Liver (tissue), 8 donors: ENCODE measurements at regions not wholly inside any gene's neighbourhood (a gene's known extent, or its start where the extent isn't known, plus 50 kb on each side); places are given as distances from the start of the nearest gene placed in this dataset.

Source experiments
- DNase-seq: peaks from one replicate; pipeline ENCODE4 v3.0.0-alpha.2; 2017; ENCODE audit warnings: low spot score
- H3K27ac ChIP-seq, 2 donors: one replicate each; pipeline ENCODE4 v1.7.0; 2013; ENCODE audit warnings: inconsistent platforms in 2 of 2, low read length in 2 of 2, control low read depth in 1 of 2, low read depth in 1 of 2, mild to moderate bottlenecking in 1 of 2
- H3K27me3 ChIP-seq, 4 donors: one replicate each; pipeline versions ENCODE4 v1.6.1 to v1.7.0; 2013; ENCODE audit warnings: low read length in 3 of 4, inconsistent platforms in 1 of 4, mild to moderate bottlenecking in 1 of 4, moderate library complexity in 1 of 4; ENCODE audit not compliant: control insufficient read depth in 4 of 4, insufficient read depth in 4 of 4
- H3K36me3 ChIP-seq, 4 donors: one replicate each; pipeline versions ENCODE4 v1.6.1 to v1.7.0; 2013; ENCODE audit warnings: low read length in 3 of 4, mild to moderate bottlenecking in 3 of 4, low read depth in 1 of 4, moderate library complexity in 1 of 4; ENCODE audit not compliant: control insufficient read depth in 4 of 4, insufficient read depth in 3 of 4
- H3K4me1 ChIP-seq, 4 donors: one replicate each; pipeline versions ENCODE4 v1.6.1 to v1.7.0; 2013; ENCODE audit warnings: low read length in 3 of 4, mild to moderate bottlenecking in 3 of 4, moderate library complexity in 1 of 4; ENCODE audit not compliant: control insufficient read depth in 4 of 4, insufficient read depth in 4 of 4
- H3K4me3 ChIP-seq, 3 donors: one replicate each; pipeline versions ENCODE4 v1.6.1 to v1.7.0; 2013; ENCODE audit warnings: low read length in 3 of 3, control low read depth in 1 of 3, low read depth in 1 of 3, mild to moderate bottlenecking in 1 of 3
- H3K9ac ChIP-seq, 2 donors: one replicate each; pipeline ENCODE4 v1.7.0; 2013; ENCODE audit warnings: low read length in 2 of 2, mild to moderate bottlenecking in 2 of 2, moderate library complexity in 2 of 2, control low read depth in 1 of 2, low read depth in 1 of 2
- H3K9me3 ChIP-seq, 4 donors: one replicate each; pipeline versions ENCODE4 v1.6.1 to v1.7.0; 2013; ENCODE audit warnings: low read length in 3 of 4; ENCODE audit not compliant: control insufficient read depth in 4 of 4
- ATF3 ChIP-seq: IDR thresholded peaks from 2 replicates; pipeline ENCODE4 v1.6.1; 2016; ENCODE audit warnings: antibody characterized with exemption
- CTCF ChIP-seq: fragments of 150-350 bp; IDR thresholded peaks from 2 replicates; pipeline ENCODE4 v1.5.1; 2017; ENCODE audit warnings: improper control_type of control experiment, low read depth, low read length; ENCODE audit not compliant: missing input control
- FOXA1 ChIP-seq: IDR thresholded peaks from 2 replicates; pipeline ENCODE4 v1.6.1; 2016; ENCODE audit warnings: antibody characterized with exemption
- FOXA2 ChIP-seq: IDR thresholded peaks from 2 replicates; pipeline ENCODE4 v1.6.1; 2016; ENCODE audit warnings: antibody characterized with exemption
- GABPA ChIP-seq, 2 donors: IDR thresholded peaks in 1 of 2; conservative IDR thresholded peaks in 1 of 2; 2 replicates each; pipeline ENCODE4 v1.6.1; 2016; ENCODE audit warnings: antibody characterized with exemption in 2 of 2, mild to moderate bottlenecking in 1 of 2, moderate library complexity in 1 of 2
- HNF4A ChIP-seq, 2 donors: conservative IDR thresholded peaks; 2 replicates each; pipeline ENCODE4 v1.6.1; 2016; ENCODE audit warnings: antibody characterized with exemption in 2 of 2, mild to moderate bottlenecking in 2 of 2
- HNF4G ChIP-seq: IDR thresholded peaks from 2 replicates; pipeline ENCODE4 v1.6.1; 2016; ENCODE audit warnings: antibody characterized with exemption
- JUND ChIP-seq, 2 donors: IDR thresholded peaks; 2 replicates each; pipeline ENCODE4 v1.6.1; 2016; ENCODE audit warnings: antibody characterized with exemption in 2 of 2
- MAX ChIP-seq: IDR thresholded peaks from 2 replicates; pipeline ENCODE4 v1.6.1; 2016; ENCODE audit warnings: antibody characterized with exemption
- RAD21 ChIP-seq, 2 donors: IDR thresholded peaks; 2 replicates each; pipeline ENCODE4 v1.6.1; 2016; ENCODE audit warnings: antibody characterized with exemption in 2 of 2, mild to moderate bottlenecking in 2 of 2
- RXRA ChIP-seq, 2 donors: IDR thresholded peaks; 2 replicates each; pipeline ENCODE4 v1.6.1; 2017 to 2018; ENCODE audit warnings: antibody characterized with exemption in 2 of 2, mild to moderate bottlenecking in 1 of 2
- SP1 ChIP-seq: IDR thresholded peaks from 2 replicates; pipeline ENCODE4 v1.6.1; 2018; ENCODE audit warnings: antibody characterized with exemption, mild to moderate bottlenecking
- YY1 ChIP-seq: IDR thresholded peaks from 2 replicates; pipeline ENCODE4 v1.6.1; 2016; ENCODE audit warnings: antibody characterized with exemption, mild to moderate bottlenecking
- WGBS: extraction: QIAGEN DNeasy Blood & Tissue Kit; methylation state at CpG from one replicate; pipeline ENCODE4 v1.1.7; 2013; 5-methylcytosine and 5-hydroxymethylcytosine counted together
- TF ChIP-seq, protein P1 (sequence below): IDR thresholded peaks from 2 replicates; pipeline ENCODE4 v1.6.1; 2016; ENCODE audit warnings: antibody characterized with exemption, mild to moderate bottlenecking
- donor health status: healthy.
- donor health status: healthy.
- donor health status: healthy.
- donor health status: healthy.
- donor health status: healthy.

DNA sequence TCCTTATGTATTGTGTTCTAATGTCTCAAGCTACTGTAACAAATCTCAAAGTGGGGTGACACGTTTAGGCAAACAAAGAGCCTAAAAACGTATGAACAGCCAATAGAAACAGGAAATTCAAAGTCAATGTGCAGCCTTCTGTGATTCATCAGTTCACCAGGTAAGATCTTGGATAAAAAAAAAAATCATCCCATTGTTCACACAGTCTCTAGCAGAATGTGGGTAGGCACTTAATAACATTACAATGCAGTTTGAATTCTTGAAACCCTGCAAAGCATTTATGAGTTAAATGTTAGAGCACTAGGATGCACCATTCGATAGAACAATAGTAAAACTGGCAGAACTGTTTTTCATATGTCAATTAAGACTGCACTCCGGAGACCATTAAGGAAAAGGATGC, 88.2 kb upstream of the HDAC9 start:
- no peak for DNase-seq
- WGBS, result 47% methylated on average over 4 of the region's 4 CpGs
- H3K36me3 ChIP-seq, result no peaks in the 10 kb centered on the region
- H3K9me3 ChIP-seq, result no peaks in the 10 kb centered on the region
- TF ChIP-seq SP1 (no peak), GABPA (IDR thresholded peaks at IDR 0.05 in 1 of 2, conservative IDR thresholded peaks at IDR 0.05 in 1 of 2) (no peak), YY1 (no peak), HNF4A (conservative IDR thresholded peaks at IDR 0.05) (no peak), MAX (no peak), CTCF (no peak), RXRA (IDR thresholded peaks at IDR 0.05) (no peak), RAD21 (IDR thresholded peaks at IDR 0.05) (no peak), ATF3 (no peak), JUND (IDR thresholded peaks at IDR 0.05) (no peak)
- TF ChIP-seq, protein P1, sequence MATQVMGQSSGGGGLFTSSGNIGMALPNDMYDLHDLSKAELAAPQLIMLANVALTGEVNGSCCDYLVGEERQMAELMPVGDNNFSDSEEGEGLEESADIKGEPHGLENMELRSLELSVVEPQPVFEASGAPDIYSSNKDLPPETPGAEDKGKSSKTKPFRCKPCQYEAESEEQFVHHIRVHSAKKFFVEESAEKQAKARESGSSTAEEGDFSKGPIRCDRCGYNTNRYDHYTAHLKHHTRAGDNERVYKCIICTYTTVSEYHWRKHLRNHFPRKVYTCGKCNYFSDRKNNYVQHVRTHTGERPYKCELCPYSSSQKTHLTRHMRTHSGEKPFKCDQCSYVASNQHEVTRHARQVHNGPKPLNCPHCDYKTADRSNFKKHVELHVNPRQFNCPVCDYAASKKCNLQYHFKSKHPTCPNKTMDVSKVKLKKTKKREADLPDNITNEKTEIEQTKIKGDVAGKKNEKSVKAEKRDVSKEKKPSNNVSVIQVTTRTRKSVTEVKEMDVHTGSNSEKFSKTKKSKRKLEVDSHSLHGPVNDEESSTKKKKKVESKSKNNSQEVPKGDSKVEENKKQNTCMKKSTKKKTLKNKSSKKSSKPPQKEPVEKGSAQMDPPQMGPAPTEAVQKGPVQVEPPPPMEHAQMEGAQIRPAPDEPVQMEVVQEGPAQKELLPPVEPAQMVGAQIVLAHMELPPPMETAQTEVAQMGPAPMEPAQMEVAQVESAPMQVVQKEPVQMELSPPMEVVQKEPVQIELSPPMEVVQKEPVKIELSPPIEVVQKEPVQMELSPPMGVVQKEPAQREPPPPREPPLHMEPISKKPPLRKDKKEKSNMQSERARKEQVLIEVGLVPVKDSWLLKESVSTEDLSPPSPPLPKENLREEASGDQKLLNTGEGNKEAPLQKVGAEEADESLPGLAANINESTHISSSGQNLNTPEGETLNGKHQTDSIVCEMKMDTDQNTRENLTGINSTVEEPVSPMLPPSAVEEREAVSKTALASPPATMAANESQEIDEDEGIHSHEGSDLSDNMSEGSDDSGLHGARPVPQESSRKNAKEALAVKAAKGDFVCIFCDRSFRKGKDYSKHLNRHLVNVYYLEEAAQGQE, result no peak
- H3K27me3 ChIP-seq, result peaks cover 0 to 2% (median 0%) of the 10 kb centered on the region in 4 donors
- no peak overlapping the region for H3K9ac ChIP-seq
- no peak overlapping the region for H3K4me3 ChIP-seq
- no peak overlapping the region for H3K27ac ChIP-seq
- no peaks in the 10 kb centered on the region for H3K4me1 ChIP-seq

- Histone ChIP-seq H3K9ac (no peak overlapping the region), H3K4me3 (no peak overlapping the region), H3K36me3 (no peaks in the 10 kb centered on the region), H3K27ac (no peak overlapping the region), H3K9me3 (no peaks in the 10 kb centered on the region), H3K27me3 (peaks cover 0 to 2% (median 0%) of the 10 kb centered on the region in 4 donors), H3K4me1 (no peaks in the 10 kb centered on the region)
- no peak for DNase-seq
- no peak for TF ChIP-seq GABPA (IDR thresholded peaks at IDR 0.05 in 1 of 2, conservative IDR thresholded peaks at IDR 0.05 in 1 of 2)
- WGBS, result 60% methylated on average over 2 of the region's 2 CpGs
Observed at GRCh38 chr7:18408461-18408860, 87.1 kb upstream of the HDAC9 start.

GRCh38 chr7:18408868-18409267, 86.7 kb upstream of the HDAC9 start:
- Histone ChIP-seq H3K27me3 (peaks cover 0 to 2% (median 0%) of the 10 kb centered on the region in 4 donors), H3K4me1 (no peaks in the 10 kb centered on the region), H3K36me3 (no peaks in the 10 kb centered on the region), H3K9ac (no peak overlapping the region), H3K4me3 (no peak overlapping the region), H3K27ac (no peak overlapping the region), H3K9me3 (no peaks in the 10 kb centered on the region)
- WGBS, result 78% methylated on average over 4 of the region's 4 CpGs
- TF ChIP-seq FOXA1 (no peak), RAD21 (IDR thresholded peaks at IDR 0.05) (no peak), GABPA (IDR thresholded peaks at IDR 0.05 in 1 of 2, conservative IDR thresholded peaks at IDR 0.05 in 1 of 2) (no peak), HNF4G (no peak), FOXA2 (no peak)
- no peak for DNase-seq
